ENCODE measurements at regions not wholly inside any gene's neighbourhood (a gene's known extent, or its start where the extent isn't known, plus 50 kb on each side); places are given as distances from the start of the nearest gene placed in this dataset.
"Not testable (repeated sequence)": the region's sequence is repeated elsewhere in the genome, so short reads cannot be mapped to it uniquely, and the experiment has no call there.

DNA sequence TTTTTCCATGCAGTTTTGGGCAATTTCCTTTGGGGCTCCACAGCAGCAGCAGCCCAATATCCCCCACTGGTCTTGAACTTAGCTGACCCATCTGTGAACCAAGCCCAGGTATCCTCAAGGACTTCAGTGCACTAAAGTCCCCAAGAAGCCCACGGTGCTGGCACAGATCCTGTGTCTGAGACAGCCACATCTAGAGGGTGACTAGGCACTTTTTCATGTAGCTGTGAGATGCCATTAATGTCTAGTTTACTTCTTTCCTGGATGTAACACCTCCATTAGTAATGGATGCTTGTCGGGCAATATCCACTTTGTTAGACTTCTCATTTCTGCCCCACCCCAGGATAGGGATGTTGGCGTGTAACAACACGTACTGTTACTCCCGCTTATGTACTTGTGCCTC is 117.9 kb downstream of the GPCPD1 start:
- DNase-seq (ENCODE audit: low read depth) = no peak

GRCh38 chr20:5491455-5491854 is 119.4 kb downstream of the GPCPD1 start:
- no peak for DNase-seq (ENCODE audit: low read depth)

DNA sequence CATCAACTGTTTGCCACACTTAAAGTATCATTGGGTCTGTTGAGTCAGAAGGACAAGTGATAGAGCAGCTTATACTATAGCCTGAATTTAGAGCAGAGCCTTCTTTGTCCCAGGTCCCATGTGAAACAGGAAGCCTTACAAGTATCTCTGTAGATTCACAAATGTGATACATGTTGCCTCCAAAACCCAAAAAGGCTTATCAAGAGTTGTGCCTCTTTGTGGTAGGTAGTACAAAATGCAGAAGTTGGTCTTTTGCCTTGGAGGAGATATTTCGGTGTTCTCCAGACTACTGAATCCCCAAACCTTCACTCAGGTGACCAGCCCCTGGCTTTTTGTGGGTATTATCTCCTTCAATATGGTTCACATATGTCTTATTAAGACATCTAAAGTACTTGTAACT is 121.2 kb downstream of the GPCPD1 start:
- DNase-seq (ENCODE audit: low read depth) = no peak

- no peak for DNase-seq (ENCODE audit: low read depth)
These were observed 122.0 kb downstream of the GPCPD1 start for GRCh38 chr20:5488823-5489222.

DNA sequence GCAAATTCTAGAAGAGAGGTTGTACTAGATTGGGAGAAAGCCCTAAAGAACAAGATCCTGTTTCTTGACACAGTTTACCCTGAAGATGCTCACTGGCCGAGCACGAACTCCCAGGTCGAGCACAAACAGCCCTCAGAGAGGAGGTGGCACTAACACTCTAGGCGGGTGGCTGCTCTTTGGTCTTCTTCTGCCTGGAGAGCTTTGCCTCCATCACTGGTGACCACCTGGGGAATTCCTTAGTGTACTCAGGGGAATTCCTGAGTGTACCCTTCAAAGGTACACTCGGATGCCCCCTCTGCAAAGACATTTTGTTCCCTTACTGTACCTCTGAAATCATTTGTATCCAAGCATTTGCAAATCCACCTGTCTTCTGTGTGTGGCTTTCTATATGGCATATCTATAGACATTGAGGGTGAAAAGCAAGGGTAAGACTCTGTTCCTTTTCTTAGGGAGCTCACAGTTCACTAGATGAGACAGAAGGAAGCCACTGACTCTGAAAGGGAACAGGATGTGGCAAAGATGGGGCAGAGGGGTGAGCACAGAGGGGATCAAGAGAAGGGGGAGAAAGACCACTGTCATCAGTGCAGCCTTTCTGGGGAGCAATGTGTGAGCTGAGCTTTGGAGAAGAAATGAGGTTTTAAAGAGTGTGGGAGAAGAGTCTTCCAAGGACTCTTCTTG is 124.3 kb downstream of the GPCPD1 start:
- DNase-seq (ENCODE audit: low read depth) = no peak

- DNase-seq (ENCODE audit: low read depth) = no peak
These were observed 125.9 kb downstream of the GPCPD1 start for GRCh38 chr20:5484926-5485325.

DNA sequence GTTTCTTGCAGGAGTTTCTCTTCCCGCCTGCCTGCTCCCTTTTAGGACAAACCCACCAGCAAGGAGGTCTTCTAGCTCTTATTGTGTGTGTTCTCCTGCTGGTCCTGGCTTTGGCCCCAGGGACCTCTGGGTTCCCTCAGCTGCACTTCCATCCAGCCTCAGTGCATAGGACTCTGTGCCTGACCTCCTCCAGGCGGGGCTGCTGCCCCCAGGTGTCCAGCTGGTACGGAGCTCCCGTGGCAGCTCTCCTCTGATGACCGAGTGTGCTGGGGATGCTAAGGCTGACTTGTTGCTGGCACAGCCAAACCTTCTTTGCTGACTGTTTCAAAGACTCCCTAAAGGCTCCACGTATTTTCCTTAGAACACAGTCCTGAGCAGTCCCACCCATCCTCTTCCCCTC is 126.5 kb downstream of the GPCPD1 start:
- no peak for DNase-seq (ENCODE audit: low read depth)

GRCh38 chr20:5482791-5483190 is 128.0 kb downstream of the GPCPD1 start:
- DNase-seq (ENCODE audit: low read depth) = peak; percentile 26

DNA sequence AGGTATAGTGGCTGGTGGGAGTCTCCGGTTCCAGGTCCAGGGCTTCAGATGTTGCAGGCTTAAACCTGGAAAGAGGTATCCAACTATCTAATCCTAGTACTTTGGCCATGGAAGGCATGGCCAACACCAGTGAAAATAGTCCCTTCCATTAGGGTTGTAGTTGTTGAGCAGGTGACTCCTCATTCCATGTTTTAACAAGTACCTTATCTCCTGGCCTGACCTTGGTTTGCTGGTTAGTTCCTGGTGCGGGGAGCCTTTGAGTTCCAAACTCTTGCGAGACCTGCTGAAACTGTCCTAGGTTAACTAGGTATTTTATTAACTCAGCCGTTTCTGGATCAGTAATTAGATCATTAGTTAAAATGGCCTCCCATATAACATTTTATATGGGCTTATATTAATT is 128.9 kb downstream of the GPCPD1 start:
- no peak for DNase-seq (ENCODE audit: low read depth)

GRCh38 chr20:5480824-5481600 is 129.8 kb downstream of the GPCPD1 start:
- DNase-seq (ENCODE audit: low read depth) = peak; percentile 6

- DNase-seq (ENCODE audit: low read depth) = no peak
These were observed 135.9 kb downstream of the GPCPD1 start for GRCh38 chr20:5474646-5475550.

DNA sequence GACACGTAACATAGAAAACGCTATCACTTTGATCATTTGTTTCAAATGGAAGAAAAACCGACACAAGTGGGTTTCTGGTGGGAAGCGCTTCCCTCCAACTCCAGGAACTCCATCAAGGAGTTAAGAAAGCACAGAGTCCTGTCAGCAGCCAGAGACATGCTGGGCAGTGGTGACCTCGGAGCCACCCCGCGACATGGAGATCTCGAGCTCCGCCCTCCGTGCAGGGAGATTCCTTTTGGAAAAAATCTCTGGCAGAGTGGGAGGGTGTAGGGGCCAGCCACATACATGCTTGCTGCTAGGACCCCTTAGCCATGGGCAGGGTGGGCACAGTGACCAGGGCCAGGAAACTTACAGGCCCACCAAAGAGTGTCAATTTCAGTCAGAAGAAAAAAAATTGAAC is 138.9 kb downstream of the GPCPD1 start:
- not testable (repeated sequence) for DNase-seq (ENCODE audit: low read depth)

DNA sequence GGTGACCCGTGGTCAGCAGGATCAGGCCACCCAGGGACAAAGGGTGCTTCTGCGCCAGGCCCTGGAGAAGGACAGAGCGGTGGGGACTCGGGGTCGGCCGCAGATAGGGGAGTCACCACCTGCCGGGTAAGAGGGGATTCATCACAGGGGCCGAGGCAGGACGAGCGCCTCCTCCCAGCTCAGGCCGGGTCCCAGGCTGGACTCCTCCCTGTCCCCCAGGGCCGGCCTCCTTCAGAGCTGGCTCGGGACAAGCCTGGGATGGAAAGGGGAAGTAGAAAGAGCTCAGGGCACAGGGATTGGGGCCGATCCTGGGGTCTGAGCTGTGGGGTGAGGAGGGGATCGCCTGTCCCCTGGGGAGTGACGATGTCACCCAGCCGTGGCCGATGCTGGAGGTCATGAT is 139.4 kb downstream of the GPCPD1 start:
- DNase-seq (ENCODE audit: low read depth) = no peak

- no peak for DNase-seq (ENCODE audit: low read depth)
These were observed 139.9 kb downstream of the GPCPD1 start for GRCh38 chr20:5470943-5471342.

- no peak for DNase-seq (ENCODE audit: low read depth)
These were observed 140.3 kb downstream of the GPCPD1 start for GRCh38 chr20:5470458-5470857.

DNA sequence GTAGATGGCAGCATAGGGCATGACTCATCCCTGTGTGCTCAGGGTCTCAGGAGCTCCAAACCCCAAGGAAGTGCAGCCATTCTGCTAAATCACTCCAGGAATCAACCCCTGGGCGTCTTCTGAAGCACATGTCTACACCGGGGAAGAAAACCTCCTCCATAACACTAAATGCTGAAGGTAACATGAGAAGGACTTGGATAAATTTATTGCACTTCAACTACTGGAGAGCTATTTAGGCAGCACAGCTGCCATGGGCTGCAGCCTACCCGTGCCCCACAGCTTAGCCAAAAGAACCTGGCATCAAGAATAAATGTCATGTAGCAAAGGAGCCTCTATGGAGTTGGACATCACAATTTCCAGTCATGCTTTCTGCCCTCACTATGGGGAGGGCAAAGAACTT is 141.7 kb downstream of the GPCPD1 start:
- no peak for DNase-seq (ENCODE audit: low read depth)

DNA sequence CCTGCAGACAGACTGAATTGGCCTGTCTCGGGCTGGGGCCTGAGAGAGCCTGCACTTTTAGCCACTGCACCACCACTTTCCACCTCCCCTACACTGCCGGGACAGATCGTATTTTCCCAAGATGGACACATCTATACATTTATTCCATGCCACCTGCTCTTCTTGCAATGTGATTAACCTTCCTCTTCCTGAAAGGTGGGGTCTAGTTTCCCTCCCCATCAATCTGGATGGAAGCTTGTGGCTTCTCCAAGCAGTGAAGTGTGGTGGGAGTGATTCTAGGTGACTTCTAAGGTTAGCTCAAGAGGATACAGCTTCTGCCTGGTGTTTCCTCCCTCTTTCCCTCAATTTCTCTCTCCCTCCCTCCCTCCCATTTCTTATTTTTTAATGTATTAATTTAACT is 143.7 kb downstream of the GPCPD1 start:
- DNase-seq (ENCODE audit: low read depth) = no peak

DNA sequence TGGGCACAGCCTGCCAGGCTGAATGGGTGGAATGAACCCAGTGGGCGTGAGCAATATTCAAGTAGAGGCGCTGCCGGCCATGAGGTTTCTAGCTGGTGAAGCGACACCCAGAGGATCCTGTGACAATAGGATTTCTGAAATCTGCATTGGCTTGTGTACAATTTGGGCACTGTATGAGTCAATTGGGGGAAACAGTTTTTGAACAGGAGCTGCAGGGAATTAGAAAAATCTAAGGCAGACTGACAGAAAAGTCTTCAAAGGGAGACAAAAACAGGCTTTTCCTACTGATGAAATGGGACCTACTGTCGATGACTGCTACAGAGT is 145.2 kb downstream of the GPCPD1 start:
- DNase-seq (ENCODE audit: low read depth) = no peak

DNA sequence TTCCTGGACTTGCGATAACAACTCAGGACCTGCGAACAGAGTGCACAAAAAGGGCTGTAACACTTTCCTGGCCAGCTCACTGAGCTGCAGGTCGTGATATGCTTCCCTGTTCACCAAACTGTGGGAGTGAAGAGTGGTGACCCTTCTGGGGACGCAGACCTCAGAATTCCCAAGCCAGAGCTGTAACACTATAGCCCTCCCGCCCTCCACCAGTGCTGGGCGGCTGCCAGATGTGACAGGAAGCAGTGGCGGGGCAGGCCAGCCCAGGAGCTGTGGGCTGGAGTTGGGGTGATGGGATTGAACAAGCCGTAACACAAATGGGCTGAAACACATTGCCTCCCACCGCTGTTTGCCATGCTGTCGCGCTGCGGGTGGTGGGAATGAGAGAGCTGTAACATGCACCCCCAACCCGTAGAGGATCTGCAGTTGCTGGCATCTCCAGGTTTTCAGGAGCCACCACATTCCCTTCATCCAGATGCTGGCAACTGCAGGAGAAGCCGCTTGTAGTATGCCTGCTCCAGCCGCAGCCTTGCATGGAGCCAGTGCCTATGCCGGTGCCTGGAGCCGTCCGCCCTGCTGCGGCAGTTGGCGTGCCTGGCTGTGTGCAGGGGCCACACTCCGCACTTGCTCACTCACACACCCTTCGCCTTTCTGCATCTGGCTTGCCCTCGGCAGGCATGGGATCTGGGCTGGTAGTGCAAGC is 145.8 kb downstream of the GPCPD1 start:
- no peak for DNase-seq (ENCODE audit: low read depth)

- DNase-seq (ENCODE audit: low read depth) = no peak
These were observed 146.4 kb upstream of the PROKR2 start for GRCh38 chr20:5463007-5463686.

DNA sequence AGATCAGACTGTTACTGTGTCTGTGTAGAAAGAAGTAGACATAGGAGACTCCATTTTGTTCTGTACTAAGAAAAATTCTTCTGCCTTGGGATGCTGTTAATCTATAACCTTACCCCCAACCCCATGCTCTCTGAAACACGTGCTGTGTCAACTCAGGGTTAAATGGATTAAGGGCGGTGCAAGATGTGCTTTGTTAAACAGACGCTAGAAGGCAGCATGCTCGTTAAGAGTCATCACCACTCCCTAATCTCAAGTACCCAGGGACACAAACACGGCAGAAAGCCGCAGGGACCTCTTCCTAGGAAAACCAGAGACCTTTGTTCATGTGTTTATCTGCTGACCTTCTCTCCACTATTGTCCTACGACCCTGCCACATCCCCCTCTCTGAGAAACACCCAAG is 137.0 kb upstream of the PROKR2 start:
- not testable (repeated sequence) for DNase-seq (ENCODE audit: low read depth)

DNA sequence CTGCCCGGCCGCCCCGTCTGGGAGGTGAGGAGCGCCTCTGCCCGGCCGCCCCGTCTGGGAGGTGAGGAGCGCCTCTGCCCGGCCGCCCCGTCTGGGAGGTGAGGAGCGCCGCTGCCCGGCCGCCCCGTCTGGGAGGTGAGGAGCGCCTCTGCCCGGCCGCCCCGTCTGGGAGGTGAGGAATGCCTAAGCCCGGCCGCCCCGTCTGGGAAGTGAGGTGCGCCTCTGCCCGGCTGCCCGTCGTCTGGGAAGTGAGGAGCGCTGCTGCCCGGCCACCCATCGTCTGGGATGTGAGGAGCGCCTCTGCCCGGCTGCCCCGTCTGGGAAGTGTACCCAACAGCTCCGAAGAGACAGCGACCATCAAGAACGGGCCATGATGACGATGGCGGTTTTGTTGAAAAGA is 136.6 kb upstream of the PROKR2 start:
- not testable (repeated sequence) for DNase-seq (ENCODE audit: low read depth)
